ENCODE measurements at regions not wholly inside any gene's neighbourhood (a gene's known extent, or its start where the extent isn't known, plus 50 kb on each side); places are given as distances from the start of the nearest gene placed in this dataset.
"Not testable (repeated sequence)": the region's sequence is repeated elsewhere in the genome, so short reads cannot be mapped to it uniquely, and the experiment has no call there.

GRCh38 chr5:71771191-71771590 is 52.1 kb downstream of the CARTPT start:
- no peak for DNase-seq

DNA sequence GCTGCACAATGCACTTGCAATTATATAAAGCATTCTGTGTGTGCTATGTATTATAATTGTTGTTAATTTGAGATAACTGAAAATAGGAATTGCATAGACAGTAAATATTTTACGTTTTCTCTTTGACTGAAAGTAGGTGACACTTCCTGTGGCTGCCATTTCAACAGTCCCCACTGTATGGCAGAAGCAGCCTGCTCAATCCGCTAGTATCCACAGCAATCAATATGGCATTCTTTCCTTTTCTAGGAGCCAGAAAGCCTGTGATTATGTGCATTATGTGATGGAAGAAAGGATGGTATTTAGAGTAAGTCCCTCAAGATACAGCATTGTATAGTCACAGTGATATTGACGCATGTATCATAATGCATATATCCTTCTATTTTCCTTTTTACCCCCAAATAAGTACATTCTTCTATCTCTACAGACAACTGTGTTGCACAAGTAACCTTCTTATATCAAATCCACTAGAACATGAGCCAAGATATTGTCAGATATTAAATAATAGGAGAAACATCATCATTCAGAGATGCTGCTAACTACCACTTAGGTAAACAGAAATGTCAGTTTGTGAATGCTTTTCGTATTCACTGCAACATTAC is 59.7 kb downstream of the CARTPT start:
- DNase-seq, result peak; percentile 85

- no peak for DNase-seq
These were observed 61.5 kb downstream of the CARTPT start for GRCh38 chr5:71780597-71780996.

GRCh38 chr5:71782393-71782770 is 63.3 kb downstream of the CARTPT start:
- no peak for DNase-seq

GRCh38 chr5:71782771-71783770 is 64.0 kb downstream of the CARTPT start:
- DNase-seq, result peak; percentile 96

GRCh38 chr5:71783891-71784290 is 64.8 kb downstream of the CARTPT start:
- no peak for DNase-seq

DNA sequence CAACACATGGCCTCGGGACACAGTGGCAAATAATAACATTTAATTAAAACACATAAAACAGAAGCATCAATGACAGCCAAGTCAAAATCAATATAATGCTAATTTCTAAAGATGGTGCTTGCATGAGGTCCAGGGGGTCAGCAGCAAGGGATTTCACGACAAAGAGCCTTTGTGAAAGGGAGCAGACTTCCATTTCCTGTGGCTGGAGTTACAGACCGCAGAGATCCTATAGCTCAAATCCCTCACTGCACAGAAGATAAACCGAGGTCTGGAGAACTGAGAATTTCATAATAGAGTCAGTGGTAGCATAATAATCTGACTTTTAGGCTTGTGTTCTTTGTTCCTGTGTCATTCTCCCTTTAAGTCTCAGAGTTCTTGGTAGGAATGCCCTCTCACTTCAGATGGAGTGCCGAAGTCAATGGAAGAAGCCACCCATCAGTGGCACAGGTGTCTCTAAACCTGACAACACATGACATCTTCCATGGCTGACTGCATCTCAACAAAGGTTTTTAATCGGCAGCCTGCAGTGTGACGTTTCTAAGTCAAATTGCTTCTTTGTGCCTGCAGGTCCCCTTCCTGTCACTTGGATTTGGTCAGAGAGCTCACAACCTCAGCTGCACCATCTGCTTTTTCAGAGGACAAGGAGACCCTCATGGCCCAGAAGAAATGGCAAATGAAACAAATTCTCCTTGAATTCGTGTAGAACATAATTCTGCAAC is 67.4 kb downstream of the CARTPT start:
- peak; percentile 66 for DNase-seq

GRCh38 chr5:71788794-71789193 is 69.7 kb downstream of the CARTPT start:
- no peak for DNase-seq

DNA sequence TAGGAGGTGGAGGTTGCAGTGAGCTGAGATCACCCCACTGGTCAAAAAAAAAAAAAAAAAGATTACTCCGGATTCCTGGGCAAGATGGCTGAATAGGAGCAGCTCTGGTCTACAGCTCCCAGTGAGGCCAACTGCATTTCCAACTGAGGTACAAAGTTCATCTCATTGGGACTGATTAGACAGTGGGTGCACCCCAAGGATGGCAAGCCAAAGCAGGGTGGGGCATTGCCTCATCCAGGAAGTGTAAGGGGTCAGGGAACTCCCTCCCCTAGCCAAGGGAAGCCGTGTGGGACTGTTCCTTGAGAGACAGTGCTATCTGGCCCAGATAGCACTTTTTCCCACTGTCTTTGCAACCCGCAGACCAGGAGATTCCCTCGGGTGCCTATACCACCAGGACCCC is 70.7 kb downstream of the CARTPT start:
- DNase-seq, result no peak

DNA sequence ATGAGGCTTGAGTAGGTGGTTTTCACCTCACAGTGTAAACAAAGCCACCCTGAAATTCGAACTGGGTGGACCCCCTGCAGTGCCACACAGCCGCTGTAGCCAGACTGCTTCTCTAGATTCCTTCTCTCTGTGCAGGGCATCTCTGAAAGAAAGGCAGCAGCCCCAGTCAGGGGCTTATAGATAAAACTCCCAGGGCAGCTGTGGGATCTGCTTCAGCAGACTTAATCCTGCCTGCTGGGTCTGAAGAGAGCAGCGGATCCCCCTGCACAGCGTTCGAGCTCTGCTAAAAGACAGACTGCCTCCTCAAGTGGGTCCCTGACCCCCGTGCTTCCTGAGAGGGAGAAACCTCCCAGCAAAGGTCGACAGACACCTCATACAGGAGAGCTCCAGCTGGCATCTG is 71.4 kb downstream of the CARTPT start:
- DNase-seq, result no peak

- DNase-seq, result not testable (repeated sequence)
These were observed 73.0 kb downstream of the CARTPT start for GRCh38 chr5:71792041-71792440.

DNA sequence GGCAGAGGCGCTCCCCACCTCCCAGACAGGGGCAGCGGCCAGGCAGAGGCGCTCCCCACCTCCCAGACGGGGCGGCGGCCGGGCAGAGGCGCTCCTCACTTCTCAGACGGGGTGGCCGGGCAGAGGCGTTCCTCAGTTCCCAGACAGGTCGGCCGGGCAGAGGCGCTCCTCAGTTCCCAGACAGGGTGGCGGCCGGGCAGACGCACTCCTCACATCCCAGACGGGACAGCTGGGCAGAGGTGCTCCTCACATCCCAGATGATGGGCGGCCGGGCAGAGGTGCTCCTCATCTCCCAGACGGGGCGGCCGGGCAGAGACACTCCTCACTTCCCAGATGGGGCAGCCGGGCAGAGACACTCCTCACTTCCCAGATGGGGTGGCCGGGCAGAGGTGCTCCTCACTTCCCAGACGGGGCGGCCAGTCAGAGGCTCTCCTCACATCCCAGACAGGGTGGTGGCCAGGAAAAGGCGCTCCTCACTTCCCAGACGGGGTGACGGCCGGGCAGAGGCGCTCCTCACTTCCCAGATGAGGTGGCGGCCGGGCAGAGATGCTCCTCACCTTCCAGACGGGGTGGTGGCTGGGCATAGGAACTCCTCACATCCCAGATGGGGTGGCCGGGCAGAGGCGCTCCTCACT is 75.1 kb downstream of the CARTPT start:
- no peak for DNase-seq

- no peak for DNase-seq
These were observed 83.6 kb downstream of the CARTPT start for GRCh38 chr5:71802673-71803072.

DNA sequence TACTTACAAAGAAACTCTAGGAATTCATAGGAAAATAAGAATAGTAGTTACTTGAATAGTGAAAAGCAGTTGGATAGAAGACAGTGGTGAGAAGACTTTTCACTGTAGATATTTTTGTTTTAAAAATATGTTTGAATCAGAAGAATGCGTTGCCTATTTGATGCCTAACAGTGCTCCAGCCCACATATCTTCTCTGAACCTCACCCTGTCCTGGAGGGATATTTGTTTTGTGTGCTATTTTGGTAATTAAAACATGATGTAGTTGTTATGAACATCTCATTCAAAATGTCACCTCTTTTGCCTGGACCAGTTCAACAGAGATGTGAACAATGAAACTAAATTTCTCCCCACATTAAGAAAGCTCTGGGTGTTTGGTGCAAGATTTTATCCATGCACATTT is 87.6 kb downstream of the CARTPT start:
- no peak for DNase-seq

DNA sequence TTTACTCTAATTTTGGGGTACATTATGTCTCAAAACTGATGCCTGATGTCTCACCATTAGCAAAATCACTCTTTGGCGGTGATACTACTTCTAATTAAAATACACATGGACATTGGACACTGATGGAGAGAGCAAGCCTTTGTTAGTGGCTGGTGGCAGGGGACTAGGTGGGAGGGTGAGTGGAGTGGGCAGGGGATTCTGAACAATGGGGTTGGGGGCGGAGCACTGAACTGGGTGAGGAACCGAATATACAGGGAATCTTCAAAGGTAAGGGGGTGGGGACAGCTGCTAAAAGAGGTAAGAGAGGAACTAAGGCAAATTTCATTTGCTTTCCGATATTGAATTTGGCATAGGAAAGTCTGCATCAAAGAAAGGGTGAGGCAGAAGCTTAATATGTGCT is 88.8 kb downstream of the CARTPT start:
- DNase-seq, result no peak

DNA sequence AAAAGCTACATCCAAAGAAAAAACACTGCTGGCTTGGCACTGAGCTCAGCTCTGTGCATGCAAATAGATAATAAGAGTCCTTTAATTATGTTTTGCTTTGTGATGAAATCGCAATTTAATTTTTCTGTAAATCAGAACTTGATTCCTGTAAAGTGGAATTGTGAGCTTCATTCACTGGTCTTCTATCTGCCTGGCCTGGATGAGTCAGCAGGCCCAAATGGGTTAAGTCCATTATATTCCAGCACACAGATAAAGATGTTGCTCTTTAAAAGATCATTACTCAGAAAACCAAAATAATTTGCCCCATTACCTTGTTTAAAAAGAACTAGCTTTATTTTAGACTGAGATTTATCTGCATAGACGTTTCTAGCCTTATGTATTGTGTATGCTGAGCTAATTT is 90.4 kb downstream of the CARTPT start:
- DNase-seq, result no peak

GRCh38 chr5:71810023-71810422 is 90.9 kb downstream of the CARTPT start:
- no peak for DNase-seq

DNA sequence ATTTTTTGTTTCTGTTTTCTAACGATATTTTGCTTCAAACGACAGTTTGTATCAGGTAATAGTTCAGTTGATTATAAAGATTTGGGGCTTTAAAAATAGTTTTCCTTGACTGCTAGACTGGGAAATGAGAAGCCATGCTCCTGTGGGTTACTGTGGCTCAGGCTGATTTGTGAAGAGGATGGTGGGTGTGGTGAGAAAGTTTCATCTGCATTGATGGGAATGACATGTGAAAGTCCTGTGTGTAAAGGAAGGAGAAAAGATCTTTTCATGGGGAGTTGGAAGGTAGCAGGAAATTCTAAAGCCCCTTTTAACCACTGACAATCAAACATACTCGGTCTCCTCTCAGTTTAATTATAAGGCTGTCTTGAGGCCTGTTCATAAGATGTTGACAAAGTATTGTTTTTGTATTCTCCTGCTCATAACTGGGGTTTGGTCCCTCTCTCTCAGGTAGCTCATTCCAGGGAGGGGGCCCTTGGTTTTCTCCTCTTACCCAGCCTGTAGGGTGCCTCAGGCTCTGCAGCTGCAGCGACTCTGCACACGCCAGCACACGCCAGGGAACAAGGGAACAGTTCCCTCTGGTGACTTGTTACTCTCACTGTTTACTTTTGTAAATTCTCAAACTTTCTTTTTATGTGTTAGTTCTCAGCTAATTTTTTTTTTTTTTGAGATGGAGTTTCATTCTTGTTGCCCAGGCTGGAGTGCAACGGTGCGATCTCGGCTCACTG is 91.6 kb downstream of the CARTPT start:
- no peak for DNase-seq

GRCh38 chr5:71811779-71812178 is 92.7 kb downstream of the CARTPT start:
- no peak for DNase-seq

GRCh38 chr5:71816307-71816706 is 97.2 kb downstream of the CARTPT start:
- DNase-seq, result no peak

- DNase-seq, result no peak
These were observed 98.8 kb downstream of the CARTPT start for GRCh38 chr5:71817891-71818290.

- no peak for DNase-seq
These were observed 102.0 kb downstream of the CARTPT start for GRCh38 chr5:71821029-71821428.
